ENCODE measurements at regions not wholly inside any gene's neighbourhood (a gene's known extent, or its start where the extent isn't known, plus 50 kb on each side); places are given as distances from the start of the nearest gene placed in this dataset.

GRCh38 chr1:240711020-240711419, 99.1 kb upstream of the GREM2 start:
- TF ChIP-seq, protein P1, sequence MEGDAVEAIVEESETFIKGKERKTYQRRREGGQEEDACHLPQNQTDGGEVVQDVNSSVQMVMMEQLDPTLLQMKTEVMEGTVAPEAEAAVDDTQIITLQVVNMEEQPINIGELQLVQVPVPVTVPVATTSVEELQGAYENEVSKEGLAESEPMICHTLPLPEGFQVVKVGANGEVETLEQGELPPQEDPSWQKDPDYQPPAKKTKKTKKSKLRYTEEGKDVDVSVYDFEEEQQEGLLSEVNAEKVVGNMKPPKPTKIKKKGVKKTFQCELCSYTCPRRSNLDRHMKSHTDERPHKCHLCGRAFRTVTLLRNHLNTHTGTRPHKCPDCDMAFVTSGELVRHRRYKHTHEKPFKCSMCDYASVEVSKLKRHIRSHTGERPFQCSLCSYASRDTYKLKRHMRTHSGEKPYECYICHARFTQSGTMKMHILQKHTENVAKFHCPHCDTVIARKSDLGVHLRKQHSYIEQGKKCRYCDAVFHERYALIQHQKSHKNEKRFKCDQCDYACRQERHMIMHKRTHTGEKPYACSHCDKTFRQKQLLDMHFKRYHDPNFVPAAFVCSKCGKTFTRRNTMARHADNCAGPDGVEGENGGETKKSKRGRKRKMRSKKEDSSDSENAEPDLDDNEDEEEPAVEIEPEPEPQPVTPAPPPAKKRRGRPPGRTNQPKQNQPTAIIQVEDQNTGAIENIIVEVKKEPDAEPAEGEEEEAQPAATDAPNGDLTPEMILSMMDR (conservative IDR thresholded peaks at IDR 0.05; ENCODE audit: low read depth, low read length) = no peak
- no peak for TF ChIP-seq EZH2 (IDR thresholded peaks at IDR 0.05; ENCODE audit: low read length, unreplicated experiment)
- no peak for TF ChIP-seq EZH2phosphoT487 (IDR thresholded peaks at IDR 0.05; ENCODE audit: borderline replicate concordance, low read length)

Data from PC-3 (cell line).